Adrenal gland (tissue), 9 donors: ENCODE measurements at regions not wholly inside any gene's neighbourhood (a gene's known extent, or its start where the extent isn't known, plus 50 kb on each side); places are given as distances from the start of the nearest gene placed in this dataset.
A peak's percentile ranks its signal among the peaks of the same experiment; 100 is the strongest.

Experiments used
- DNase-seq, 7 donors: peaks; one replicate each; pipeline ENCODE4 v3.0.0-alpha.2; 2019 to 2020
- H3K27ac ChIP-seq, 5 donors: fragments of 200-600 bp; sonication (generic) in 4 of 5; 1 replicate in 3 of 5; 2 replicates in 2 of 5; pipeline versions ENCODE4 v1.5.1 to v1.8.0; 2016 to 2020; ENCODE audit warnings: mild to moderate bottlenecking in 1 of 5
- H3K27me3 ChIP-seq: fragments of 200-600 bp; 2 replicates; pipeline ENCODE4 v1.8.0; 2021
- H3K36me3 ChIP-seq, 2 donors: fragments of 200-600 bp; replicated peaks in 1 of 2; 1 replicate in 1 of 2; 2 replicates in 1 of 2; pipeline versions ENCODE4 v1.5.1 to v1.8.0; 2018 to 2022
- H3K4me1 ChIP-seq, 2 donors: fragments of 200-600 bp; replicated peaks in 1 of 2; 1 replicate in 1 of 2; 2 replicates in 1 of 2; pipeline versions ENCODE4 v1.5.1 to v1.8.0; 2018 to 2021
- H3K4me3 ChIP-seq, 4 donors: fragments of 200-600 bp; sonication (generic) in 3 of 4; one replicate each; pipeline ENCODE4 v1.5.1; 2016 to 2018
- H3K9me3 ChIP-seq, 3 donors: fragments of 200-600 bp; sonication (generic) in 1 of 3; replicated peaks in 1 of 3; 1 replicate in 2 of 3; 2 replicates in 1 of 3; pipeline versions ENCODE4 v1.5.1 to v1.8.0; 2016 to 2021
- CTCF ChIP-seq, 6 experiments: fragments of 450-650 bp in 4 of 6; fragments of 200-600 bp in 2 of 6; sonication (generic) in 1 of 6; IDR thresholded peaks; 1 replicate in 5 of 6; 2 replicates in 1 of 6; pipeline versions ENCODE4 v1.5.1 to v1.8.0; 2016 to 2021; ENCODE audit warnings: antibody characterized with exemption in 6 of 6, mild to moderate bottlenecking in 2 of 6, moderate library complexity in 1 of 6
- POLR2A ChIP-seq, 2 donors: fragments of 450-650 bp; IDR thresholded peaks; one replicate each; pipeline ENCODE4 v1.6.1; 2017; ENCODE audit warnings: antibody characterized with exemption in 2 of 2, mild to moderate bottlenecking in 2 of 2, moderate library complexity in 1 of 2
- WGBS, 4 donors: extraction: QIAGEN DNeasy Blood & Tissue Kit in 2 of 4; methylation state at CpG; one replicate each; pipeline versions ENCODE4 v1.1.5 to v1.1.7; 2013 to 2017; 5-methylcytosine and 5-hydroxymethylcytosine counted together
- intact Hi-C, 2 donors: fragments of 100-400 bp; cut with DNase I; formaldehyde crosslinking; loops; one replicate each; pipeline versions ENCODE4 v1.14.1 to v1.15.0; 2022 to 2023
- donor health status: healthy with polysubstance abuse.
- donor health status: Bipolar disorder and iron deficiency.
- donor health status: DM: yes; HTN: yes; CAD: no.
- donor health status: DM: no; HTN: no; CAD: no.
- donor health status: DM: no; HTN: no; CAD: no.

GRCh38 chr21:15119486-15119885, 54.7 kb upstream of the NRIP1 start:
- no peaks in the 10 kb centered on the region for H3K27me3 ChIP-seq
- intact Hi-C loops: no loop called here
- peak overlapping the region in 4 of 5 donors; percentile 22 to 52 (median 36) for H3K27ac ChIP-seq
- no peak for TF ChIP-seq POLR2A (IDR thresholded peaks at IDR 0.05)
- TF ChIP-seq CTCF (IDR thresholded peaks at IDR 0.05): no peak
- no peaks in the 10 kb centered on the region for H3K9me3 ChIP-seq
- WGBS, 4 donors: 63 to 77% (median 67%) methylated on average over 3 of the region's 3 CpGs
- H3K36me3 ChIP-seq: no peaks in the 10 kb centered on the region
- H3K4me3 ChIP-seq: no peak overlapping the region
- peaks cover 31 to 32% of the 10 kb centered on the region in 2 donors for H3K4me1 ChIP-seq
- DNase-seq: no peak

- Histone ChIP-seq H3K27me3 (no peaks in the 10 kb centered on the region), H3K36me3 (no peaks in the 10 kb centered on the region), H3K4me1 (peaks cover 31 to 32% of the 10 kb centered on the region in 2 donors), H3K9me3 (no peaks in the 10 kb centered on the region), H3K27ac (peak overlapping the region; percentile 55 to 89 (median 73)), H3K4me3 (no peak overlapping the region)
- no peak for TF ChIP-seq CTCF (IDR thresholded peaks at IDR 0.05)
- no peak for TF ChIP-seq POLR2A (IDR thresholded peaks at IDR 0.05)
- DNase-seq: no peak
- 33 to 48% (median 46%) methylated on average over 5 of the region's 5 CpGs for WGBS, 4 donors
- intact Hi-C loops: no loop called here
These were observed 56.4 kb upstream of the NRIP1 start for GRCh38 chr21:15121097-15121654.

GRCh38 chr21:15121655-15122120, 56.9 kb upstream of the NRIP1 start:
- DNase-seq: peak; percentile 72 to 92 (median 88)
- peak overlapping the region; percentile 55 to 89 (median 73) for H3K27ac ChIP-seq
- H3K4me1 ChIP-seq: peaks cover 31 to 32% of the 10 kb centered on the region in 2 donors
- no peaks in the 10 kb centered on the region for H3K9me3 ChIP-seq
- no peak for TF ChIP-seq CTCF (IDR thresholded peaks at IDR 0.05)
- TF ChIP-seq POLR2A (IDR thresholded peaks at IDR 0.05): peak in 1 of 2 donors; percentile 53
- H3K36me3 ChIP-seq: no peaks in the 10 kb centered on the region
- 10 to 17% (median 16%) methylated on average over 3 of the region's 3 CpGs for WGBS, 4 donors
- peak overlapping the region in 1 of 4 donors; percentile 21 for H3K4me3 ChIP-seq
- intact Hi-C loops: no loop called here
- H3K27me3 ChIP-seq: no peaks in the 10 kb centered on the region

GRCh38 chr21:15122241-15122640, 57.4 kb upstream of the NRIP1 start:
- Histone ChIP-seq H3K27me3 (no peaks in the 10 kb centered on the region), H3K4me1 (peaks cover 32 to 36% of the 10 kb centered on the region in 2 donors), H3K27ac (peak overlapping the region; percentile 55 to 89 (median 73)), H3K4me3 (peak overlapping the region in 1 of 4 donors; percentile 21), H3K9me3 (no peaks in the 10 kb centered on the region), H3K36me3 (no peaks in the 10 kb centered on the region)
- TF ChIP-seq POLR2A (IDR thresholded peaks at IDR 0.05) (peak in 1 of 2 donors; percentile 42), CTCF (IDR thresholded peaks at IDR 0.05) (peak in 1 of 6 experiments; percentile 2)
- DNase-seq: peak in 5 of 7 donors; percentile 31 to 66 (median 49)
- WGBS, 4 donors: 17 to 20% (median 20%) methylated on average over 4 of the region's 4 CpGs
- intact Hi-C loops: no loop called here
